Liver (tissue), 3 donors: ENCODE measurements at regions not wholly inside any gene's neighbourhood (a gene's known extent, or its start where the extent isn't known, plus 50 kb on each side); places are given as distances from the start of the nearest gene placed in this dataset.
"Not testable (repeated sequence)": the region's sequence is repeated elsewhere in the genome, so short reads cannot be mapped to it uniquely, and the experiment has no call there.

ENCODE experiments used
- ATF3 ChIP-seq: IDR thresholded peaks from 2 replicates; pipeline ENCODE4 v1.6.1; 2016; ENCODE audit warnings: antibody characterized with exemption
- CTCF ChIP-seq: fragments of 150-350 bp; IDR thresholded peaks from 2 replicates; pipeline ENCODE4 v1.5.1; 2017; ENCODE audit warnings: improper control_type of control experiment, low read depth, low read length; ENCODE audit not compliant: missing input control
- FOXA1 ChIP-seq: IDR thresholded peaks from 2 replicates; pipeline ENCODE4 v1.6.1; 2016; ENCODE audit warnings: antibody characterized with exemption
- GABPA ChIP-seq, 2 donors: IDR thresholded peaks in 1 of 2; conservative IDR thresholded peaks in 1 of 2; 2 replicates each; pipeline ENCODE4 v1.6.1; 2016; ENCODE audit warnings: antibody characterized with exemption in 2 of 2, mild to moderate bottlenecking in 1 of 2, moderate library complexity in 1 of 2
- JUND ChIP-seq, 2 donors: IDR thresholded peaks; 2 replicates each; pipeline ENCODE4 v1.6.1; 2016; ENCODE audit warnings: antibody characterized with exemption in 2 of 2
- RAD21 ChIP-seq, 2 donors: IDR thresholded peaks; 2 replicates each; pipeline ENCODE4 v1.6.1; 2016; ENCODE audit warnings: antibody characterized with exemption in 2 of 2, mild to moderate bottlenecking in 2 of 2
- REST ChIP-seq: IDR thresholded peaks from 2 replicates; pipeline ENCODE4 v1.6.1; 2016; ENCODE audit warnings: antibody characterized with exemption, mild to moderate bottlenecking
- SP1 ChIP-seq: IDR thresholded peaks from 2 replicates; pipeline ENCODE4 v1.6.1; 2018; ENCODE audit warnings: antibody characterized with exemption, mild to moderate bottlenecking
- YY1 ChIP-seq: IDR thresholded peaks from 2 replicates; pipeline ENCODE4 v1.6.1; 2016; ENCODE audit warnings: antibody characterized with exemption, mild to moderate bottlenecking
- ZBTB33 ChIP-seq: IDR thresholded peaks from 2 replicates; pipeline ENCODE4 v1.6.1; 2016; ENCODE audit warnings: antibody characterized with exemption
- donor health status: healthy.
- donor health status: healthy.

- not testable (repeated sequence) for TF ChIP-seq SP1; YY1; ZBTB33; CTCF; GABPA (IDR thresholded peaks at IDR 0.05 in 1 of 2, conservative IDR thresholded peaks at IDR 0.05 in 1 of 2); REST; FOXA1; JUND (IDR thresholded peaks at IDR 0.05); ATF3; RAD21 (IDR thresholded peaks at IDR 0.05)
Measured at GRCh38 chr5:24227881-24228280, 416.9 kb downstream of the CDH10 start.
